RWPE1 (cell line): ENCODE measurements at regions not wholly inside any gene's neighbourhood (a gene's known extent, or its start where the extent isn't known, plus 50 kb on each side); places are given as distances from the start of the nearest gene placed in this dataset.

ENCODE experiments used
- CTCF ChIA-PET: fragments of 350-600 bp; sonication (Branson Sonifier 250); formaldehyde crosslinking; extraction: SDS; loops from one replicate; lab custom pipeline; 2021; lab: Yijun Ruan, JAX
- POLR2A ChIA-PET: fragments of 400-600 bp; formaldehyde crosslinking; extraction: SDS; loops from one replicate; lab custom pipeline; 2020; ENCODE audit warnings: antibody characterized with exemption; ENCODE audit not compliant: low non-redundant PET; lab: Yijun Ruan, JAX
- DNase-seq: peaks from one replicate; pipeline ENCODE4 v3.0.0; 2012; ENCODE audit warnings: low spot score
- H3K27ac ChIP-seq: fragments of 450-650 bp; 2 replicates; pipeline ENCODE4 v1.5.1; 2017
- CTCF ChIP-seq: fragments of 450-650 bp; conservative IDR thresholded peaks from 2 replicates; pipeline ENCODE4 v1.5.1; 2017; ENCODE audit warnings: low read depth, mild to moderate bottlenecking

- ChIA-PET CTCF (interaction anchor here (0.6 kb wide), 1 partner anchor 106 kb away, joined by 4 read pairs; no protein-coding TSS in a partner anchor), POLR2A (no interaction called here)
- DNase-seq, result no peak
- no peak overlapping the region for H3K27ac ChIP-seq
- no peak for TF ChIP-seq CTCF
Measured at GRCh38 chr5:64110222-64110621, 55.4 kb upstream of the RNF180 start.

GRCh38 chr5:64108674-64109073 lies 57.0 kb upstream of the RNF180 start:
- no peak for DNase-seq
- no peak overlapping the region for H3K27ac ChIP-seq
- ChIA-PET POLR2A (no interaction called here), CTCF (interaction anchor here (0.6 kb wide), 1 partner anchor 589 kb away, joined by 3 read pairs; no protein-coding TSS in a partner anchor)
- no peak for TF ChIP-seq CTCF

- POLR2A ChIA-PET, result no interaction called here
- no peak overlapping the region for H3K27ac ChIP-seq
- DNase-seq, result no peak
- CTCF ChIA-PET, result interaction anchor here (0.8 to 1.1 kb wide), 2 partner anchors 18 to 26 kb away, joined by 3 read pairs; no protein-coding TSS in a partner anchor
- TF ChIP-seq CTCF, result no peak
Measured at GRCh38 chr5:64100203-64100602, 65.4 kb upstream of the RNF180 start.

- no peak for TF ChIP-seq CTCF
Measured at GRCh38 chr5:64096771-64097170, 68.9 kb upstream of the RNF180 start.

GRCh38 chr5:64077589-64077988 lies 88.1 kb upstream of the RNF180 start:
- ChIA-PET POLR2A (no interaction called here), CTCF (interaction anchor here (0.9 kb wide), 1 partner anchor 130 kb away, joined by 4 read pairs; no protein-coding TSS in a partner anchor)
- TF ChIP-seq CTCF, result no peak
- no peak for DNase-seq
- no peak overlapping the region for H3K27ac ChIP-seq

More at GRCh38 chr5:64096771-64097170, 68.9 kb upstream of the RNF180 start:
- H3K27ac ChIP-seq, result no peak overlapping the region
- DNase-seq, result no peak
- ChIA-PET POLR2A (no interaction called here), CTCF (no interaction called here)

- peak; percentile 62 for DNase-seq
- POLR2A ChIA-PET, result no interaction called here
- CTCF ChIA-PET, result no interaction called here
- no peak overlapping the region for H3K27ac ChIP-seq
- peak; percentile 46 for TF ChIP-seq CTCF
Measured at GRCh38 chr5:64074533-64074932, 91.1 kb upstream of the RNF180 start.

- no peak for DNase-seq
- POLR2A ChIA-PET, result no interaction called here
- TF ChIP-seq CTCF, result no peak
- no peak overlapping the region for H3K27ac ChIP-seq
- CTCF ChIA-PET, result interaction anchor here (0.7 to 1.1 kb wide), 3 partner anchors 30 to 1061 kb away, joined by 3 to 4 read pairs (median 3); no protein-coding TSS in a partner anchor
Measured at GRCh38 chr5:64069486-64069885, 96.2 kb upstream of the RNF180 start.
